GM23338 (cell line): ENCODE measurements at regions not wholly inside any gene's neighbourhood (a gene's known extent, or its start where the extent isn't known, plus 50 kb on each side); places are given as distances from the start of the nearest gene placed in this dataset.

Experiments used
- CREB1 ChIP-seq: fragments of 250-450 bp; sonication (Bioruptor Pico); IDR thresholded peaks from 2 replicates; pipeline ENCODE4 v1.5.0; 2020; ENCODE audit warnings: low read depth, mild to moderate bottlenecking, moderate library complexity
- EZH2 ChIP-seq: fragments of 200-600 bp; sonication (generic); IDR thresholded peaks from one replicate; pipeline ENCODE4 v1.8.0; 2017; ENCODE audit warnings: antibody characterized with exemption, mild to moderate bottlenecking, low read depth; ENCODE audit not compliant: unreplicated experiment
- EZH2phosphoT487 ChIP-seq: fragments of 200-600 bp; sonication (generic); IDR thresholded peaks from one replicate; pipeline ENCODE4 v1.8.1; 2018; ENCODE audit warnings: antibody characterized with exemption; ENCODE audit not compliant: unreplicated experiment
- JUNB ChIP-seq: IDR thresholded peaks from one replicate; pipeline ENCODE4 v1.6.1; 2016; ENCODE audit warnings: antibody characterized with exemption; ENCODE audit not compliant: unreplicated experiment
- NANOG ChIP-seq: IDR thresholded peaks from 2 replicates; pipeline ENCODE4 v1.6.1; 2016; ENCODE audit warnings: antibody characterized with exemption, borderline replicate concordance
- POLR2AphosphoS5 ChIP-seq: IDR thresholded peaks from 2 replicates; pipeline ENCODE4 v1.6.1; 2016; ENCODE audit warnings: antibody characterized with exemption, low read depth
- REST ChIP-seq: IDR thresholded peaks from one replicate; pipeline ENCODE4 v1.6.1; 2018; ENCODE audit warnings: antibody characterized with exemption; ENCODE audit not compliant: unreplicated experiment
- STAT1 ChIP-seq: IDR thresholded peaks from one replicate; pipeline ENCODE4 v1.6.1; 2016; ENCODE audit warnings: antibody characterized with exemption; ENCODE audit not compliant: unreplicated experiment
- ZNF114 ChIP-seq: fragments of 250-450 bp; sonication (Bioruptor Pico); IDR thresholded peaks from 2 replicates; pipeline ENCODE4 v1.5.0; 2020; ENCODE audit warnings: mild to moderate bottlenecking, moderate library complexity
- ZNF331 ChIP-seq: fragments of 250-450 bp; sonication (Bioruptor Pico); IDR thresholded peaks from 2 replicates; pipeline ENCODE4 v1.5.0; 2020; ENCODE audit warnings: low read depth, mild to moderate bottlenecking, moderate library complexity
- TF ChIP-seq, protein P1 (sequence below): IDR thresholded peaks from 2 replicates; pipeline ENCODE4 v1.6.1; 2016; ENCODE audit warnings: antibody characterized with exemption
- TF ChIP-seq, protein P2 (sequence below), 2 experiments: fragments of 200-600 bp in 1 of 2; sonication (generic) in 1 of 2; conservative IDR thresholded peaks; 2 replicates each; pipeline versions ENCODE4 v1.5.1 to v1.6.1; 2016 to 2017; ENCODE audit warnings: antibody characterized with exemption in 2 of 2, low read depth in 2 of 2, mild to moderate bottlenecking in 2 of 2, moderate library complexity in 1 of 2

DNA sequence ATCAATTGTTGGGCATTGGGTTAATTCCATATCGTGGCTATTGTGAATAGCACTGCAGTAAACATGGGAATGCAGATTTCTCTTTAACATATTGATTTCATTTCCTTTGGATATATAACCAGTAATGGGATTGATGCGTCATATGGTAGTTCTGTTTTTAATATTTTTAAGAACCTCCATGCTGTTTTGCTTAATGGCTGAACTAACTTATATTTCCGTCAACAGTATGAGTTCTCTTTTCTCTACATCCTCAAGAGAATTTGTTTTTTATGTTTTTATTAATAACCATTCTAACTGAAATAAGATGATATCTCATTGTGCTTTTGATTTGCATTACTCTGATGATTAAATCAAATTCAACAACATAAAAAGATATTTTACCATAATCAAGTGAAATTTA lies 228.5 kb upstream of the FSIP2 start:
- TF ChIP-seq ZNF114 (CRISPR knock-in tag) (no peak), EZH2phosphoT487 (no peak), EZH2 (no peak), POLR2AphosphoS5 (no peak), CREB1 (CRISPR knock-in tag) (no peak), STAT1 (no peak), ZNF331 (CRISPR knock-in tag) (no peak), JUNB (no peak), REST (no peak), NANOG (no peak)
- TF ChIP-seq, protein P1, sequence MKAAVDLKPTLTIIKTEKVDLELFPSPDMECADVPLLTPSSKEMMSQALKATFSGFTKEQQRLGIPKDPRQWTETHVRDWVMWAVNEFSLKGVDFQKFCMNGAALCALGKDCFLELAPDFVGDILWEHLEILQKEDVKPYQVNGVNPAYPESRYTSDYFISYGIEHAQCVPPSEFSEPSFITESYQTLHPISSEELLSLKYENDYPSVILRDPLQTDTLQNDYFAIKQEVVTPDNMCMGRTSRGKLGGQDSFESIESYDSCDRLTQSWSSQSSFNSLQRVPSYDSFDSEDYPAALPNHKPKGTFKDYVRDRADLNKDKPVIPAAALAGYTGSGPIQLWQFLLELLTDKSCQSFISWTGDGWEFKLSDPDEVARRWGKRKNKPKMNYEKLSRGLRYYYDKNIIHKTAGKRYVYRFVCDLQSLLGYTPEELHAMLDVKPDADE = no peak
- TF ChIP-seq, protein P2, sequence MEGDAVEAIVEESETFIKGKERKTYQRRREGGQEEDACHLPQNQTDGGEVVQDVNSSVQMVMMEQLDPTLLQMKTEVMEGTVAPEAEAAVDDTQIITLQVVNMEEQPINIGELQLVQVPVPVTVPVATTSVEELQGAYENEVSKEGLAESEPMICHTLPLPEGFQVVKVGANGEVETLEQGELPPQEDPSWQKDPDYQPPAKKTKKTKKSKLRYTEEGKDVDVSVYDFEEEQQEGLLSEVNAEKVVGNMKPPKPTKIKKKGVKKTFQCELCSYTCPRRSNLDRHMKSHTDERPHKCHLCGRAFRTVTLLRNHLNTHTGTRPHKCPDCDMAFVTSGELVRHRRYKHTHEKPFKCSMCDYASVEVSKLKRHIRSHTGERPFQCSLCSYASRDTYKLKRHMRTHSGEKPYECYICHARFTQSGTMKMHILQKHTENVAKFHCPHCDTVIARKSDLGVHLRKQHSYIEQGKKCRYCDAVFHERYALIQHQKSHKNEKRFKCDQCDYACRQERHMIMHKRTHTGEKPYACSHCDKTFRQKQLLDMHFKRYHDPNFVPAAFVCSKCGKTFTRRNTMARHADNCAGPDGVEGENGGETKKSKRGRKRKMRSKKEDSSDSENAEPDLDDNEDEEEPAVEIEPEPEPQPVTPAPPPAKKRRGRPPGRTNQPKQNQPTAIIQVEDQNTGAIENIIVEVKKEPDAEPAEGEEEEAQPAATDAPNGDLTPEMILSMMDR (conservative IDR thresholded peaks at IDR 0.05; ENCODE audit: low read depth in 2 of 2) = no peak
